CD4-positive, alpha-beta memory T cell (primary cell): ENCODE measurements at regions not wholly inside any gene's neighbourhood (a gene's known extent, or its start where the extent isn't known, plus 50 kb on each side); places are given as distances from the start of the nearest gene placed in this dataset.

Experiments used
- CTCF ChIA-PET: fragments of 350-600 bp; sonication (Branson Sonifier 250); formaldehyde crosslinking; loops from one replicate; lab custom pipeline; 2021; ENCODE audit warnings: inconsistent platforms; ENCODE audit not compliant: partially characterized antibody; lab: Charles Lee
- POLR2A ChIA-PET: fragments of 350-600 bp; sonication (Branson Sonifier 250); formaldehyde crosslinking; loops from one replicate; lab custom pipeline; 2021; ENCODE audit not compliant: partially characterized antibody; lab: Charles Lee
- DNase-seq, 5 donors: peaks; one replicate each; pipeline versions ENCODE4 v3.0.0 to v3.0.0-alpha.2; 2020 to 2022; ENCODE audit warnings: mixed read lengths in 1 of 5
- H3K27ac ChIP-seq: one replicate; pipeline ENCODE4 v1.7.0; 2013; ENCODE audit warnings: low read depth, low read length
- H3K27me3 ChIP-seq: 2 replicates; pipeline ENCODE4 v1.7.0; 2013; ENCODE audit warnings: mild to moderate bottlenecking, low read length, moderate library complexity; ENCODE audit not compliant: insufficient read depth
- H3K36me3 ChIP-seq: 2 replicates; pipeline ENCODE4 v1.7.0; 2013; ENCODE audit warnings: mild to moderate bottlenecking, low read length, moderate library complexity; ENCODE audit not compliant: insufficient read depth
- H3K4me1 ChIP-seq: 2 replicates; pipeline ENCODE4 v1.7.0; 2013; ENCODE audit warnings: mild to moderate bottlenecking, low read length, moderate library complexity; ENCODE audit not compliant: insufficient read depth
- H3K4me3 ChIP-seq, 2 donors: one replicate each; pipeline ENCODE4 v1.7.0; 2013; ENCODE audit warnings: low read length in 2 of 2, mild to moderate bottlenecking in 1 of 2
- H3K9me3 ChIP-seq, 2 donors: one replicate each; pipeline ENCODE4 v1.7.0; 2013; ENCODE audit warnings: low read length in 2 of 2, control low read depth in 1 of 2; ENCODE audit not compliant: control insufficient read depth in 1 of 2
- H3K27ac Mint-ChIP-seq, 7 donors: one replicate each; pipeline ENCODE4 v1.8.0; 2020 to 2021; ENCODE audit warnings: mixed read lengths in 7 of 7, mild to moderate bottlenecking in 6 of 7, inconsistent platforms in 3 of 7, moderate library complexity in 3 of 7
- H3K27me3 Mint-ChIP-seq, 2 donors: one replicate each; pipeline ENCODE4 v1.8.0; 2020 to 2021; ENCODE audit warnings: mixed read lengths in 2 of 2
- H3K36me3 Mint-ChIP-seq, 2 donors: one replicate each; pipeline ENCODE4 v1.8.0; 2020 to 2021; ENCODE audit warnings: mixed read lengths in 2 of 2, inconsistent platforms in 1 of 2, mild to moderate bottlenecking in 1 of 2
- H3K4me1 Mint-ChIP-seq, 4 donors: one replicate each; pipeline ENCODE4 v1.8.0; 2020 to 2021; ENCODE audit warnings: mixed read lengths in 4 of 4, mild to moderate bottlenecking in 1 of 4
- H3K4me3 Mint-ChIP-seq, 8 donors: one replicate each; pipeline ENCODE4 v1.8.0; 2020 to 2021; ENCODE audit warnings: mixed read lengths in 8 of 8, mild to moderate bottlenecking in 7 of 8, moderate library complexity in 6 of 8, inconsistent platforms in 3 of 8
- H3K9me3 Mint-ChIP-seq, 8 donors: one replicate each; pipeline ENCODE4 v1.8.0; 2020 to 2021; ENCODE audit warnings: mixed read lengths in 8 of 8, mild to moderate bottlenecking in 5 of 8, inconsistent platforms in 3 of 8, moderate library complexity in 1 of 8
- intact Hi-C: fragments of 100-400 bp; cut with micrococcal nuclease; formaldehyde crosslinking; loops from one replicate; pipeline ENCODE4 v1.15.1; 2023

- ChIA-PET POLR2A (no interaction called here), CTCF (interaction anchor here (0.6 to 1.0 kb wide), 2 partner anchors 11 to 16 kb away, joined by 3 read pairs; no protein-coding TSS in a partner anchor)
- peaks cover 8 to 13% of the 10 kb centered on the region in 2 donors for H3K27me3 Mint-ChIP-seq
- no peak overlapping the region for H3K4me3 Mint-ChIP-seq
- Histone ChIP-seq H3K27ac (no peak overlapping the region), H3K4me3 (no peak overlapping the region), H3K27me3 (no peaks in the 10 kb centered on the region), H3K36me3 (no peaks in the 10 kb centered on the region), H3K4me1 (no peaks in the 10 kb centered on the region), H3K9me3 (no peaks in the 10 kb centered on the region)
- peaks cover 0 to 5% of the 10 kb centered on the region in 2 donors for H3K36me3 Mint-ChIP-seq
- H3K27ac Mint-ChIP-seq: no peak overlapping the region
- H3K4me1 Mint-ChIP-seq: no peaks in the 10 kb centered on the region
- intact Hi-C loops: no loop called here
- no peak for DNase-seq
- peaks cover 0 to 29% (median 14%) of the 10 kb centered on the region in 8 donors for H3K9me3 Mint-ChIP-seq
These were observed 55.7 kb upstream of the BOD1 start for GRCh38 chr5:173672166-173672565.

GRCh38 chr5:173672891-173673290 lies 56.4 kb upstream of the BOD1 start:
- Mint-ChIP-seq H3K27me3 (peaks cover 8 to 12% of the 10 kb centered on the region in 2 donors), H3K9me3 (peaks cover 0 to 29% (median 14%) of the 10 kb centered on the region in 8 donors), H3K27ac (no peak overlapping the region), H3K4me1 (no peaks in the 10 kb centered on the region), H3K36me3 (peaks cover 0 to 5% of the 10 kb centered on the region in 2 donors), H3K4me3 (no peak overlapping the region)
- ChIA-PET CTCF (interaction anchor here (0.6 to 1.0 kb wide), 2 partner anchors 11 to 17 kb away, joined by 3 read pairs; no protein-coding TSS in a partner anchor), POLR2A (no interaction called here)
- Histone ChIP-seq H3K36me3 (no peaks in the 10 kb centered on the region), H3K9me3 (no peaks in the 10 kb centered on the region), H3K4me1 (no peaks in the 10 kb centered on the region), H3K4me3 (no peak overlapping the region), H3K27ac (no peak overlapping the region), H3K27me3 (no peaks in the 10 kb centered on the region)
- no peak for DNase-seq
- intact Hi-C loops: no loop called here

GRCh38 chr5:173673295-173674101 lies 57.0 kb upstream of the BOD1 start:
- H3K27me3 ChIP-seq: no peaks in the 10 kb centered on the region
- H3K27ac ChIP-seq: no peak overlapping the region
- intact Hi-C loops: no loop called here
- no peak overlapping the region for H3K4me3 Mint-ChIP-seq
- no peaks in the 10 kb centered on the region for H3K36me3 ChIP-seq
- DNase-seq: no peak
- H3K27ac Mint-ChIP-seq: no peak overlapping the region
- H3K9me3 Mint-ChIP-seq: peaks cover 0 to 26% (median 14%) of the 10 kb centered on the region in 8 donors
- H3K4me1 Mint-ChIP-seq: no peaks in the 10 kb centered on the region
- H3K36me3 Mint-ChIP-seq: peaks cover 0 to 5% of the 10 kb centered on the region in 2 donors
- H3K4me1 ChIP-seq: no peaks in the 10 kb centered on the region
- H3K27me3 Mint-ChIP-seq: peaks cover 6 to 12% of the 10 kb centered on the region in 2 donors
- ChIA-PET CTCF (no interaction called here), POLR2A (no interaction called here)
- no peak overlapping the region for H3K4me3 ChIP-seq
- no peaks in the 10 kb centered on the region for H3K9me3 ChIP-seq

- Histone ChIP-seq H3K9me3 (no peaks in the 10 kb centered on the region), H3K27ac (no peak overlapping the region), H3K36me3 (no peaks in the 10 kb centered on the region), H3K4me3 (no peak overlapping the region), H3K27me3 (no peaks in the 10 kb centered on the region), H3K4me1 (no peaks in the 10 kb centered on the region)
- Mint-ChIP-seq H3K4me3 (no peak overlapping the region), H3K36me3 (peaks cover 0 to 5% of the 10 kb centered on the region in 2 donors), H3K27ac (no peak overlapping the region), H3K27me3 (peaks cover 6 to 13% of the 10 kb centered on the region in 2 donors), H3K4me1 (no peaks in the 10 kb centered on the region), H3K9me3 (peaks cover 0 to 22% (median 14%) of the 10 kb centered on the region in 8 donors)
- no peak for DNase-seq
- ChIA-PET CTCF (no interaction called here), POLR2A (no interaction called here)
- intact Hi-C loops: no loop called here
These were observed 59.0 kb upstream of the BOD1 start for GRCh38 chr5:173675287-173675996.

- DNase-seq: no peak
- H3K27me3 Mint-ChIP-seq: peaks cover 5 to 13% of the 10 kb centered on the region in 2 donors
- Histone ChIP-seq H3K36me3 (no peaks in the 10 kb centered on the region), H3K4me3 (no peak overlapping the region), H3K27me3 (no peaks in the 10 kb centered on the region), H3K9me3 (no peaks in the 10 kb centered on the region), H3K4me1 (no peaks in the 10 kb centered on the region), H3K27ac (no peak overlapping the region)
- H3K9me3 Mint-ChIP-seq: peaks cover 0 to 22% (median 14%) of the 10 kb centered on the region in 8 donors
- H3K27ac Mint-ChIP-seq: no peak overlapping the region
- POLR2A ChIA-PET: no interaction called here
- no peak overlapping the region for H3K4me3 Mint-ChIP-seq
- peaks cover 0 to 5% of the 10 kb centered on the region in 2 donors for H3K36me3 Mint-ChIP-seq
- H3K4me1 Mint-ChIP-seq: no peaks in the 10 kb centered on the region
- intact Hi-C loops: no loop called here
- CTCF ChIA-PET: no interaction called here
These were observed 59.9 kb upstream of the BOD1 start for GRCh38 chr5:173676375-173676774.

- ChIA-PET POLR2A (no interaction called here), CTCF (no interaction called here)
- no peak overlapping the region for H3K4me3 ChIP-seq
- no peaks in the 10 kb centered on the region for H3K27me3 ChIP-seq
- Mint-ChIP-seq H3K27me3 (peaks cover 4 to 8% of the 10 kb centered on the region in 2 donors), H3K4me3 (no peak overlapping the region), H3K9me3 (peaks cover 0 to 22% (median 14%) of the 10 kb centered on the region in 8 donors), H3K27ac (no peak overlapping the region), H3K4me1 (peaks cover 0 to 4% (median 2%) of the 10 kb centered on the region in 4 donors), H3K36me3 (peaks cover 0 to 5% of the 10 kb centered on the region in 2 donors)
- no peaks in the 10 kb centered on the region for H3K36me3 ChIP-seq
- no peak overlapping the region for H3K27ac ChIP-seq
- no peaks in the 10 kb centered on the region for H3K9me3 ChIP-seq
- H3K4me1 ChIP-seq: no peaks in the 10 kb centered on the region
- no peak for DNase-seq
- intact Hi-C loops: no loop called here
These were observed 60.7 kb upstream of the BOD1 start for GRCh38 chr5:173677125-173677672.
